ENCODE measurements at regions not wholly inside any gene's neighbourhood (a gene's known extent, or its start where the extent isn't known, plus 50 kb on each side); places are given as distances from the start of the nearest gene placed in this dataset.

GRCh38 chr14:100663761-100664052 is 63.0 kb upstream of the DLK1 start:
- H4K20me1 ChIP-seq (ENCODE audit: insufficient read depth), result no peaks in the 10 kb centered on the region
- no peaks in the 10 kb centered on the region for H3K79me2 ChIP-seq (ENCODE audit: insufficient read depth, low read length)
- no peaks in the 10 kb centered on the region for H3K9me3 ChIP-seq (ENCODE audit: control insufficient read depth in 1 of 2, insufficient read depth in 1 of 2, low read depth in 1 of 2, low read length in 2 of 2)
- ChIA-PET RAD21 (ENCODE audit: low non-redundant PET in 1 of 2, low total read pairs in 2 of 2, uncharacterized antibody in 2 of 2, unreplicated experiment in 2 of 2) (interaction anchor here in 1 of 2 experiments (0.9 kb wide), 2 partner anchors 201 to 237 kb away, joined by 3 read pairs; no protein-coding TSS in a partner anchor), CTCF (interaction anchor here (1.4 to 2.3 kb wide), 5 partner anchors 18 to 434 kb away, joined by 3 to 23 read pairs (median 11); no protein-coding TSS in a partner anchor), POLR2A (no interaction called here)
- H3K9me2 ChIP-seq (ENCODE audit: insufficient read depth), result no peaks in the 10 kb centered on the region
- H2AFZ ChIP-seq (ENCODE audit: low read depth, low read length, poor library complexity, severe bottlenecking), result peak overlapping the region; percentile 100
- H3K9ac ChIP-seq (ENCODE audit: low read length), result no peak overlapping the region
- no peak for DNase-seq (ENCODE audit: low read depth, low spot score)
- BruUV-seq (replicated peaks), result no TSS peak
- H3K36me3 ChIP-seq (ENCODE audit: control insufficient read depth in 1 of 2, insufficient read depth in 2 of 2, low read length in 2 of 2), result no peaks in the 10 kb centered on the region
- intact Hi-C loops (cut with micrococcal nuclease), result loop anchor here (1.0 kb wide), 2 partner anchors 188 to 572 kb away; no protein-coding TSS in a partner anchor
- H3K4me2 ChIP-seq (ENCODE audit: low read length), result peak overlapping the region; percentile 78
- TF ChIP-seq JUND (IDR thresholded peaks at IDR 0.05), result no peak
- no peak for TF ChIP-seq ZBTB33 (IDR thresholded peaks at IDR 0.05; ENCODE audit: extremely low read depth, insufficient replicate concordance, low read length)
- TF ChIP-seq ZFX (IDR thresholded peaks at IDR 0.05), result no peak
- no peak for TF ChIP-seq ZNF274 (IDR thresholded peaks at IDR 0.05; ENCODE audit: low read depth, low read length)
- no peak for TF ChIP-seq POLR2A (IDR thresholded peaks at IDR 0.05; ENCODE audit: borderline replicate concordance, extremely low read depth, insufficient read depth, insufficient read length)
- TF ChIP-seq CTCF (IDR thresholded peaks at IDR 0.05 in 2 of 3, conservative IDR thresholded peaks at IDR 0.05 in 1 of 3; ENCODE audit: borderline replicate concordance in 1 of 3, insufficient read depth in 1 of 3, low read depth in 2 of 3, low read length in 2 of 3), result no peak
- TF ChIP-seq SRF (IDR thresholded peaks at IDR 0.05; ENCODE audit: low read depth), result no peak
- TF ChIP-seq ELF1 (IDR thresholded peaks at IDR 0.05; ENCODE audit: borderline replicate concordance, low read depth), result no peak
- TF ChIP-seq SP1 (IDR thresholded peaks at IDR 0.05; ENCODE audit: low read depth), result no peak
- no peak for TF ChIP-seq CEBPB (IDR thresholded peaks at IDR 0.05; ENCODE audit: low read depth)
- TF ChIP-seq SIN3A (IDR thresholded peaks at IDR 0.05; ENCODE audit: low read depth), result no peak
- no peak for TF ChIP-seq CBX3 (IDR thresholded peaks at IDR 0.05; ENCODE audit: low read depth)
- TF ChIP-seq, protein P1, sequence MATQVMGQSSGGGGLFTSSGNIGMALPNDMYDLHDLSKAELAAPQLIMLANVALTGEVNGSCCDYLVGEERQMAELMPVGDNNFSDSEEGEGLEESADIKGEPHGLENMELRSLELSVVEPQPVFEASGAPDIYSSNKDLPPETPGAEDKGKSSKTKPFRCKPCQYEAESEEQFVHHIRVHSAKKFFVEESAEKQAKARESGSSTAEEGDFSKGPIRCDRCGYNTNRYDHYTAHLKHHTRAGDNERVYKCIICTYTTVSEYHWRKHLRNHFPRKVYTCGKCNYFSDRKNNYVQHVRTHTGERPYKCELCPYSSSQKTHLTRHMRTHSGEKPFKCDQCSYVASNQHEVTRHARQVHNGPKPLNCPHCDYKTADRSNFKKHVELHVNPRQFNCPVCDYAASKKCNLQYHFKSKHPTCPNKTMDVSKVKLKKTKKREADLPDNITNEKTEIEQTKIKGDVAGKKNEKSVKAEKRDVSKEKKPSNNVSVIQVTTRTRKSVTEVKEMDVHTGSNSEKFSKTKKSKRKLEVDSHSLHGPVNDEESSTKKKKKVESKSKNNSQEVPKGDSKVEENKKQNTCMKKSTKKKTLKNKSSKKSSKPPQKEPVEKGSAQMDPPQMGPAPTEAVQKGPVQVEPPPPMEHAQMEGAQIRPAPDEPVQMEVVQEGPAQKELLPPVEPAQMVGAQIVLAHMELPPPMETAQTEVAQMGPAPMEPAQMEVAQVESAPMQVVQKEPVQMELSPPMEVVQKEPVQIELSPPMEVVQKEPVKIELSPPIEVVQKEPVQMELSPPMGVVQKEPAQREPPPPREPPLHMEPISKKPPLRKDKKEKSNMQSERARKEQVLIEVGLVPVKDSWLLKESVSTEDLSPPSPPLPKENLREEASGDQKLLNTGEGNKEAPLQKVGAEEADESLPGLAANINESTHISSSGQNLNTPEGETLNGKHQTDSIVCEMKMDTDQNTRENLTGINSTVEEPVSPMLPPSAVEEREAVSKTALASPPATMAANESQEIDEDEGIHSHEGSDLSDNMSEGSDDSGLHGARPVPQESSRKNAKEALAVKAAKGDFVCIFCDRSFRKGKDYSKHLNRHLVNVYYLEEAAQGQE (IDR thresholded peaks at IDR 0.05; ENCODE audit: low read depth), result no peak
- TF ChIP-seq FOSL1 (IDR thresholded peaks at IDR 0.05; ENCODE audit: low read depth), result no peak
- no peak for TF ChIP-seq YY1 (IDR thresholded peaks at IDR 0.05; ENCODE audit: extremely low read depth, insufficient replicate concordance, low read depth, low read length)
- TF ChIP-seq EGR1 (IDR thresholded peaks at IDR 0.05; ENCODE audit: low read depth), result no peak
- TF ChIP-seq TCF7L2 (IDR thresholded peaks at IDR 0.05; ENCODE audit: borderline replicate concordance, extremely low read depth, insufficient read depth, insufficient read length), result no peak
- no peak for TF ChIP-seq RAD21 (IDR thresholded peaks at IDR 0.05; ENCODE audit: low read depth)
- TF ChIP-seq, protein P2, sequence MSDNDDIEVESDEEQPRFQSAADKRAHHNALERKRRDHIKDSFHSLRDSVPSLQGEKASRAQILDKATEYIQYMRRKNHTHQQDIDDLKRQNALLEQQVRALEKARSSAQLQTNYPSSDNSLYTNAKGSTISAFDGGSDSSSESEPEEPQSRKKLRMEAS (IDR thresholded peaks at IDR 0.05), result no peak
- no peak for TF ChIP-seq POLR2AphosphoS5 (IDR thresholded peaks at IDR 0.05; ENCODE audit: low read depth, low read length)
- peaks cover 1 to 60% of the 10 kb centered on the region in 2 experiments; a peak in 3 of 4 replicates for H3K4me1 ChIP-seq (ENCODE audit: control insufficient read depth in 1 of 2, insufficient read depth in 2 of 2, low read length in 2 of 2)
- H3K27ac ChIP-seq (ENCODE audit: low read depth, low read length), result no peak overlapping the region
- no peak for ATAC-seq
- H3K4me3 ChIP-seq (replicated peaks in 1 of 2; ENCODE audit: low read depth in 1 of 2, low read length in 2 of 2), result peak overlapping the region in 1 of 2 experiments; percentile 51; a peak in 2 of 4 replicates
- H3K27me3 ChIP-seq (ENCODE audit: insufficient read depth, low read length), result no peaks in the 10 kb centered on the region

Measured in HCT116 (cell line).